Keratinocyte (primary cell): ENCODE measurements at regions not wholly inside any gene's neighbourhood (a gene's known extent, or its start where the extent isn't known, plus 50 kb on each side); places are given as distances from the start of the nearest gene placed in this dataset.
"Not testable (repeated sequence)": the region's sequence is repeated elsewhere in the genome, so short reads cannot be mapped to it uniquely, and the experiment has no call there.

Source experiments
- CTCF ChIP-seq, 3 experiments: IDR thresholded peaks in 1 of 3; conservative IDR thresholded peaks in 1 of 3; optimal IDR thresholded peaks in 1 of 3; 2 replicates in 2 of 3; 3 replicates in 1 of 3; pipeline versions ENCODE3 to v1.5.1; 2011; ENCODE audit warnings: low read length in 3 of 3, mild to moderate bottlenecking in 3 of 3, moderate library complexity in 2 of 3, control low read depth in 1 of 3, inconsistent platforms in 1 of 3; ENCODE audit not compliant: insufficient read depth in 2 of 3; ENCODE audit errors: extremely low read depth in 1 of 3
- EZH2 ChIP-seq: IDR thresholded peaks from one replicate; pipeline ENCODE4 v1.6.1; 2012; ENCODE audit warnings: inconsistent platforms, mild to moderate bottlenecking, low read length, moderate library complexity

GRCh38 chr16:29296176-29296575 lies 110.3 kb downstream of the NPIPB11 start:
- TF ChIP-seq EZH2; CTCF (optimal IDR thresholded peaks at IDR 0.05 in 1 of 3, IDR thresholded peaks at IDR 0.05 in 1 of 3, conservative IDR thresholded peaks at IDR 0.05 in 1 of 3; ENCODE audit: extremely low read depth in 1 of 3, insufficient read depth in 2 of 3, low read length in 3 of 3): not testable (repeated sequence)
